ENCODE measurements at regions not wholly inside any gene's neighbourhood (a gene's known extent, or its start where the extent isn't known, plus 50 kb on each side); places are given as distances from the start of the nearest gene placed in this dataset.

GRCh38 chr6:132168961-132169360, 217.8 kb upstream of the CCN2 start:
- peaks cover 0 to 19% of the 10 kb centered on the region in 2 donors for H3K4me1 ChIP-seq (ENCODE audit: control insufficient read depth in 1 of 2, low read depth in 2 of 2)
- H3K36me3 ChIP-seq: no peaks in the 10 kb centered on the region
- no peak for ATAC-seq (ENCODE audit: insufficient number of reproducible peaks, low FRiP score, low read depth)
- no peaks in the 10 kb centered on the region for H3K9me3 ChIP-seq
- DNase-seq (ENCODE audit: low spot score): no peak
- H3K27me3 ChIP-seq (replicated peaks; ENCODE audit: insufficient read depth): no peaks in the 10 kb centered on the region
- no peak overlapping the region for H3K4me3 ChIP-seq
- no peak overlapping the region for H3K27ac ChIP-seq
- TF ChIP-seq CTCF (IDR thresholded peaks at IDR 0.05): no peak

- Histone ChIP-seq H3K36me3 (no peaks in the 10 kb centered on the region), H3K9me3 (no peaks in the 10 kb centered on the region), H3K4me3 (peak overlapping the region; percentile 17), H3K27me3 (replicated peaks; ENCODE audit: insufficient read depth) (no peaks in the 10 kb centered on the region), H3K27ac (no peak overlapping the region), H3K4me1 (ENCODE audit: control insufficient read depth in 1 of 2, low read depth in 2 of 2) (peaks cover 0 to 19% of the 10 kb centered on the region in 2 donors)
- ATAC-seq (ENCODE audit: insufficient number of reproducible peaks, low FRiP score, low read depth): no peak
- DNase-seq (ENCODE audit: low spot score): no peak
- TF ChIP-seq CTCF (IDR thresholded peaks at IDR 0.05): no peak
These were observed 217.0 kb upstream of the CCN2 start for GRCh38 chr6:132167929-132168892.

GRCh38 chr6:132166526-132167051, 215.4 kb upstream of the CCN2 start:
- TF ChIP-seq CTCF (IDR thresholded peaks at IDR 0.05): no peak
- ATAC-seq (ENCODE audit: insufficient number of reproducible peaks, low FRiP score, low read depth) (no peak), DNase-seq (ENCODE audit: low spot score) (no peak)
- no peak overlapping the region for H3K27ac ChIP-seq
- no peaks in the 10 kb centered on the region for H3K27me3 ChIP-seq (replicated peaks; ENCODE audit: insufficient read depth)
- no peaks in the 10 kb centered on the region for H3K9me3 ChIP-seq
- no peaks in the 10 kb centered on the region for H3K36me3 ChIP-seq
- no peak overlapping the region for H3K4me3 ChIP-seq
- peaks cover 0 to 19% of the 10 kb centered on the region in 2 donors for H3K4me1 ChIP-seq (ENCODE audit: control insufficient read depth in 1 of 2, low read depth in 2 of 2)

GRCh38 chr6:132165677-132166076, 214.5 kb upstream of the CCN2 start:
- Histone ChIP-seq H3K36me3 (no peaks in the 10 kb centered on the region), H3K27me3 (replicated peaks; ENCODE audit: insufficient read depth) (no peaks in the 10 kb centered on the region), H3K27ac (no peak overlapping the region), H3K4me1 (ENCODE audit: control insufficient read depth in 1 of 2, low read depth in 2 of 2) (peaks cover 0 to 19% of the 10 kb centered on the region in 2 donors), H3K9me3 (no peaks in the 10 kb centered on the region), H3K4me3 (no peak overlapping the region)
- no peak for TF ChIP-seq CTCF (IDR thresholded peaks at IDR 0.05)
- DNase-seq (ENCODE audit: low spot score): no peak
- no peak for ATAC-seq (ENCODE audit: insufficient number of reproducible peaks, low FRiP score, low read depth)

GRCh38 chr6:132161283-132161682, 210.1 kb upstream of the CCN2 start:
- Histone ChIP-seq H3K9me3 (no peaks in the 10 kb centered on the region), H3K27ac (no peak overlapping the region), H3K4me3 (no peak overlapping the region), H3K4me1 (ENCODE audit: control insufficient read depth in 1 of 2, low read depth in 2 of 2) (no peaks in the 10 kb centered on the region), H3K36me3 (no peaks in the 10 kb centered on the region), H3K27me3 (replicated peaks; ENCODE audit: insufficient read depth) (no peaks in the 10 kb centered on the region)
- peak; percentile 44 for TF ChIP-seq CTCF (IDR thresholded peaks at IDR 0.05)
- ATAC-seq (ENCODE audit: insufficient number of reproducible peaks, low FRiP score, low read depth): no peak
- DNase-seq (ENCODE audit: low spot score): no peak

All from thoracic aorta (tissue), 2 donors.